Endothelial cell of umbilical vein (primary cell): ENCODE measurements at regions not wholly inside any gene's neighbourhood (a gene's known extent, or its start where the extent isn't known, plus 50 kb on each side); places are given as distances from the start of the nearest gene placed in this dataset.

Experiments
- BruUV-seq: library from RNA; stranded (reverse); fragments of 400-500 nt; replicated peaks from 2 replicates; lab custom pipeline; 2021; lab: Mats Ljungman, UMichigan
- CTCF ChIA-PET: fragments of 300-600, 350-600 bp; sonication (Branson Sonifier 250); formaldehyde crosslinking; loops from one replicate; lab custom pipeline; 2021; ENCODE audit warnings: antibody characterized with exemption, inconsistent platforms; lab: Charles Lee
- POLR2A ChIA-PET: fragments of 300-600, 350-600 bp; sonication (Branson Sonifier 250); formaldehyde crosslinking; loops from one replicate; lab custom pipeline; 2021; ENCODE audit warnings: antibody characterized with exemption, inconsistent platforms; lab: Charles Lee
- DNase-seq: peaks from one replicate; pipeline ENCODE4 v3.0.0-alpha.2; 2011; ENCODE audit warnings: low read depth, low spot score
- FAIRE-seq: peaks from 2 replicates; lab custom pipeline; 2011; peaks lifted over from hg19 to GRCh38; lab: Jason Lieb, UNC
- H2AFZ ChIP-seq: 2 replicates; pipeline ENCODE4 v1.6.0; 2012; ENCODE audit warnings: low read depth, low read length, control low read depth, inconsistent platforms
- H3K27ac ChIP-seq: 2 replicates; pipeline ENCODE4 v1.5.1; 2011; ENCODE audit warnings: low read depth, mild to moderate bottlenecking, control low read depth, low read length, moderate library complexity; ENCODE audit not compliant: insufficient read depth
- H3K27me3 ChIP-seq, 2 experiments: 2 replicates each; pipeline versions ENCODE4 v1.6.0 to v1.6.1; 2011; ENCODE audit warnings: low read length in 2 of 2, mixed read lengths in 1 of 2; ENCODE audit not compliant: control insufficient read depth in 2 of 2, insufficient read depth in 2 of 2
- H3K36me3 ChIP-seq, 2 experiments: 2 replicates in 1 of 2; 3 replicates in 1 of 2; pipeline ENCODE4 v1.5.1; 2011; ENCODE audit warnings: low read length in 2 of 2, mild to moderate bottlenecking in 1 of 2, moderate library complexity in 1 of 2; ENCODE audit not compliant: control insufficient read depth in 2 of 2, insufficient read depth in 2 of 2; ENCODE audit errors: extremely low read depth in 1 of 2
- H3K4me1 ChIP-seq: 3 replicates; pipeline ENCODE4 v1.5.1; 2011; ENCODE audit warnings: mild to moderate bottlenecking, low read length; ENCODE audit not compliant: control insufficient read depth, insufficient read depth; ENCODE audit errors: extremely low read depth
- H3K4me2 ChIP-seq: 2 replicates; pipeline ENCODE4 v1.6.1; 2011; ENCODE audit warnings: low read length, control low read depth, mixed read lengths; ENCODE audit not compliant: insufficient read depth
- H3K4me3 ChIP-seq, 3 experiments: fragments of 200-600 bp in 1 of 3; sonication (generic), shearing (Covaris generic) in 1 of 3; replicated peaks in 1 of 3; 2 replicates each; pipeline ENCODE4 v1.5.1; 2011 to 2016; ENCODE audit warnings: control low read depth in 3 of 3, low read length in 3 of 3, mild to moderate bottlenecking in 2 of 3, inconsistent platforms in 1 of 3, low read depth in 1 of 3, moderate library complexity in 1 of 3; ENCODE audit not compliant: insufficient read depth in 1 of 3
- H3K79me2 ChIP-seq: 2 replicates; pipeline ENCODE4 v1.6.0; 2012; ENCODE audit warnings: low read length, inconsistent platforms; ENCODE audit not compliant: control insufficient read depth, insufficient read depth
- H3K9ac ChIP-seq: replicated peaks from 2 replicates; pipeline ENCODE3; 2011; ENCODE audit warnings: low read length, control low read depth; ENCODE audit not compliant: insufficient read depth; ENCODE audit errors: extremely low read depth
- H3K9me1 ChIP-seq: replicated peaks from 3 replicates; pipeline ENCODE4 v1.6.0; 2011; ENCODE audit warnings: mild to moderate bottlenecking, low read length; ENCODE audit not compliant: control insufficient read depth, insufficient read depth; ENCODE audit errors: extremely low read depth
- H3K9me3 ChIP-seq: replicated peaks from 2 replicates; pipeline ENCODE4 v1.5.1; 2012; ENCODE audit warnings: low read length, inconsistent platforms; ENCODE audit not compliant: control insufficient read depth, insufficient read depth
- H4K20me1 ChIP-seq: replicated peaks from 2 replicates; pipeline ENCODE3; 2011; ENCODE audit warnings: mild to moderate bottlenecking, low read length; ENCODE audit not compliant: control insufficient read depth, insufficient read depth; ENCODE audit errors: extremely low read depth
- CTCF ChIP-seq, 2 donors: IDR thresholded peaks; 1 replicate in 1 of 2; 2 replicates in 1 of 2; pipeline ENCODE4 v1.5.1; 2011; ENCODE audit warnings: low read length in 2 of 2, mild to moderate bottlenecking in 2 of 2, moderate library complexity in 2 of 2, control low read depth in 1 of 2, inconsistent platforms in 1 of 2, low read depth in 1 of 2; ENCODE audit not compliant: insufficient read depth in 1 of 2; ENCODE audit errors: extremely low read depth in 1 of 2
- EZH2 ChIP-seq: IDR thresholded peaks from 2 replicates; pipeline ENCODE4 v1.6.1; 2012; ENCODE audit warnings: borderline replicate concordance, low read depth, mild to moderate bottlenecking, moderate library complexity, low read length, inconsistent platforms; ENCODE audit not compliant: severe bottlenecking
- FOS ChIP-seq: IDR thresholded peaks from 2 replicates; pipeline ENCODE4 v1.6.1; 2011; ENCODE audit warnings: mild to moderate bottlenecking, low read length, moderate library complexity, borderline replicate concordance; ENCODE audit not compliant: insufficient read depth
- GATA2 ChIP-seq: IDR thresholded peaks from 2 replicates; pipeline ENCODE4 v1.7.0; 2011; ENCODE audit warnings: low read depth, mild to moderate bottlenecking, moderate library complexity, mixed read lengths, low read length; ENCODE audit not compliant: insufficient read length, insufficient read depth
- JUN ChIP-seq: IDR thresholded peaks from 2 replicates; pipeline ENCODE4 v1.6.1; 2011; ENCODE audit warnings: borderline replicate concordance, low read depth; ENCODE audit not compliant: insufficient read length, insufficient read depth
- MAX ChIP-seq: IDR thresholded peaks from 2 replicates; pipeline ENCODE4 v1.6.1; 2011; ENCODE audit not compliant: insufficient read depth, insufficient read length
- MYC ChIP-seq: IDR thresholded peaks from one replicate; pipeline ENCODE4 v1.6.1; 2011; ENCODE audit warnings: mild to moderate bottlenecking, low read depth, low read length
- POLR2A ChIP-seq: IDR thresholded peaks from 2 replicates; pipeline ENCODE4 v1.6.1; 2012; ENCODE audit warnings: low read depth, mild to moderate bottlenecking, control low read depth, low read length
- POLR2AphosphoS5 ChIP-seq: IDR thresholded peaks from 2 replicates; pipeline ENCODE4 v1.6.1; 2012; ENCODE audit warnings: low read depth, mild to moderate bottlenecking, control low read depth, low read length, moderate library complexity; ENCODE audit not compliant: insufficient read depth
- dilution Hi-C: fragments of 300-500 bp; cut with MboI; formaldehyde crosslinking; loops from one replicate; pipeline ENCODE4 v1.15.0; 2019; ENCODE audit warnings: low sequenced_read_pairs; ENCODE audit not compliant: extremely low pct_ligation_motif_present
- intact Hi-C: fragments of 100-400 bp; cut with micrococcal nuclease; formaldehyde crosslinking; loops from one replicate; pipeline ENCODE4 v1.10.0; 2022

- ChIA-PET POLR2A (no interaction called here), CTCF (no interaction called here)
- dilution Hi-C loops, result no loop called here
- H3K27ac ChIP-seq, result no peak overlapping the region
- no peaks in the 10 kb centered on the region for H3K36me3 ChIP-seq
- no peaks in the 10 kb centered on the region for H3K9me3 ChIP-seq
- no TSS peak for BruUV-seq
- H3K9ac ChIP-seq, result no peak overlapping the region
- FAIRE-seq, result no peak
- no peaks in the 10 kb centered on the region for H4K20me1 ChIP-seq
- DNase-seq, result no peak
- intact Hi-C loops, result no loop called here
- H2AFZ ChIP-seq, result no peak overlapping the region
- H3K79me2 ChIP-seq, result no peaks in the 10 kb centered on the region
- H3K9me1 ChIP-seq, result no peaks in the 10 kb centered on the region
- H3K4me1 ChIP-seq, result no peaks in the 10 kb centered on the region
- no peaks in the 10 kb centered on the region for H3K27me3 ChIP-seq
- H3K4me3 ChIP-seq, result no peak overlapping the region
- TF ChIP-seq FOS, result no peak
- TF ChIP-seq POLR2A, result no peak
- no peak for TF ChIP-seq CTCF (IDR thresholded peaks at IDR 0.05; ENCODE audit: extremely low read depth in 1 of 2, insufficient read depth in 1 of 2, low read depth in 1 of 2, low read length in 2 of 2)
- TF ChIP-seq MAX, result no peak
- TF ChIP-seq POLR2AphosphoS5, result no peak
- TF ChIP-seq JUN, result no peak
- no peak for TF ChIP-seq GATA2
- no peak for TF ChIP-seq EZH2
- no peak for TF ChIP-seq MYC
- no peak overlapping the region for H3K4me2 ChIP-seq
These were observed 615.2 kb downstream of the CCSER2 start for GRCh38 chr10:84943541-84943940.
